Activated CD8-positive, alpha-beta memory T cell treated with anti-CD3 and anti-CD28 coated beads, Interleukin-2, amount 50 U/mL, for 48 hours (primary cell): ENCODE measurements at regions not wholly inside any gene's neighbourhood (a gene's known extent, or its start where the extent isn't known, plus 50 kb on each side); places are given as distances from the start of the nearest gene placed in this dataset.

Source experiments
- DNase-seq: peaks from one replicate; pipeline ENCODE4 v3.0.0-alpha.2; 2020

DNA sequence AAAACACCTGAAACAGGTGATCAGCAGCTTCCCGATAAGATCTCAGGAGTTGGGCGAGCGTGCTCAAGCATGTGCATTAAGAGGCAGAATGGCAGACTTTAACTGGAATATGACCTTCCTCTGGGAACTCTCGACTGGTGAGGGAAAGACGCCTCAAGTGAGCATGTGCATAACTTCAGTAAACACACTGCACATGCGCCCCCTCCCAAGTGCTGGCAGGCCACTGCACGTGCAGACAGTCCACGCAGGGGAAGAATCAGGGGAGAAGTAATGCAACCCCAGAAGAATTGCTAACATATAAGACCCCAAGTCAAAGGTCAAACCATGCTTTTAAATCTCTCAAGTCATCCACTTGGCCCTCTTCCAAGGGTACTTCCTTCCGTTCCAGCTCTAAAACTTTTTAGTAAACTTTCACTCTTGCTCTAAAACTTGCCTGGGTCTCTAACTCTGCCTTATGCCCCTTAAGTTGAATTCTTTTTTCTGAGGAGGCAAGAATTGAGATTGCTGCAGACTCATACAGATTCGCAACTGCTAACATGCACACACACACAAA is 541.0 kb downstream of the TNS3 start:
- no peak for DNase-seq

DNA sequence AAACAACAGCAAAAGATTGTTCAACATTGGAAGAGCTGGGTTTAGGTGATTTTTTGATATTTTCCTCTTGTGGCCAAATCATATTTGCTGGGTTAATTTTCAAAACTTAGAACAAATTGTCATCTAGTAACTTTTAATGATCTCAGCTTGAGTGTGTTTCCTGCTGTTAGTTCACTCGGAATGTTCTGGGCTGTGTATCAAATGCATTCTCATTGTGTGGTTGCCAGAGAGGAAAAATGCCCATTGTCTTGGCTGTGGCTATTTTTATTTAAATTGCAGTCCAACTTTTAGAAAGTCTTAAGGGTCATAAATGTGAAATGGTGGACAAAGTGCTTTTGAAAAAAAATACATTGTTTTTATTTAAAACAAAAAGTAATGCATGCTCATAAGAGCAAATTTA is 542.0 kb downstream of the TNS3 start:
- no peak for DNase-seq

GRCh38 chr7:47039089-47039648 is 542.7 kb downstream of the TNS3 start:
- DNase-seq: no peak

GRCh38 chr7:47038621-47039020 is 543.3 kb downstream of the TNS3 start:
- DNase-seq: no peak

DNA sequence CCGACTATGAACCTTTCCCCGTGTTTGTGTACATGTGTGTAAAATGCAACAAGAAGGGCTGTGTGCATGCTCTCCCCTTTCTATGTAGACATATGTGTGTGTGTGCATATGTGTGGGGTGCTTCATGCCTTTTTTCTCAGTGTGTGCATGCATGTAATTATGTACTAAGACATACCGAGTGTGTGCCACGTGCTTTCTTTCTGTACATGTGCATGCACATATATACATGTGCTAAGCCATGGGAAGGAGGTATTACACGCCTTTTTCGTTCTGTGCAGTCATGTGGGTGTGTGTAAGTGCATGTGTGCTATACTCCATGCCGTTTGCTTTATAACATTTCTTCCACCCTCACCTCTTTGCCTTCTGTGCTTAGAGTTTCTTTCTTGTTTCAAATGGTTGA is 544.3 kb downstream of the TNS3 start:
- DNase-seq: no peak

- no peak for DNase-seq
Observed at GRCh38 chr7:47036909-47037308, 545.0 kb downstream of the TNS3 start.

DNA sequence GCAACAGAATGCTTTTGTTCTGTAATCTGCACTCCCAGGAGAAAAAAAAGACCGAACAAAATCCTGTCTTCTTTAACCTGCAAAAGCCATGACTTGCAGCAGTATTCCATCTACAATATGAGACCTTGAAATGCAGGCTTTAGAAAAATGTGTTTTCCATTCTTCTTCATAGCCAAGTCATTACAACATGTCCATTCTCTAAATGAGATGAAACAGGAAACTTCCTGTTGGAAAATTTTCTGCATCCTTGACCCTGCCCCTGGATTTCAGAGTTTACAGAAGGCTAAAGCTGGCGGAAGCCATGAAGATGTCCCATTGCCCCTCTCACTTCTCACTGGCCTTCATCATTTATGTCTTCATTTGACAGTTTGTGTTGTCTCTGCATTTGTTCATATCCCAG is 546.4 kb downstream of the TNS3 start:
- DNase-seq: no peak

DNA sequence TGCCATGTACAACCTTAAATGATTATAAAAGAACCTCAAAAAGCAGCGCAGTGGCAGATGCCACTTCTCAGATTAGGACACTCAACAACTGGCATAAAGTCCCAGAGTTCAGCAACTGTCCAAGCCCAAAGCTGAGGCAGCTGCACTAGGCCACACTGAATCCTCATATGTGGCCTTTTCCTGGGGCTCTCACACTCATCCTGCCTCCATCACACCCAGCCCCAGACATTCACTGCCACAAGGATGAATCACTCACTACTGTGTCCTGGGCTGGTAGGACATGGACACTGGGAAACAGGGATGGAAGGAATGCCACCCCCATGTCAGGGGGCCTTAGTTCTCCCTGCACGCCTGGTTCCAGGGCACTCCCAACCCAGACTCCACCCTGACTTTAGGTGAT is 547.7 kb downstream of the TNS3 start:
- DNase-seq: no peak

GRCh38 chr7:47032536-47032908 is 549.4 kb downstream of the TNS3 start:
- no peak for DNase-seq

DNA sequence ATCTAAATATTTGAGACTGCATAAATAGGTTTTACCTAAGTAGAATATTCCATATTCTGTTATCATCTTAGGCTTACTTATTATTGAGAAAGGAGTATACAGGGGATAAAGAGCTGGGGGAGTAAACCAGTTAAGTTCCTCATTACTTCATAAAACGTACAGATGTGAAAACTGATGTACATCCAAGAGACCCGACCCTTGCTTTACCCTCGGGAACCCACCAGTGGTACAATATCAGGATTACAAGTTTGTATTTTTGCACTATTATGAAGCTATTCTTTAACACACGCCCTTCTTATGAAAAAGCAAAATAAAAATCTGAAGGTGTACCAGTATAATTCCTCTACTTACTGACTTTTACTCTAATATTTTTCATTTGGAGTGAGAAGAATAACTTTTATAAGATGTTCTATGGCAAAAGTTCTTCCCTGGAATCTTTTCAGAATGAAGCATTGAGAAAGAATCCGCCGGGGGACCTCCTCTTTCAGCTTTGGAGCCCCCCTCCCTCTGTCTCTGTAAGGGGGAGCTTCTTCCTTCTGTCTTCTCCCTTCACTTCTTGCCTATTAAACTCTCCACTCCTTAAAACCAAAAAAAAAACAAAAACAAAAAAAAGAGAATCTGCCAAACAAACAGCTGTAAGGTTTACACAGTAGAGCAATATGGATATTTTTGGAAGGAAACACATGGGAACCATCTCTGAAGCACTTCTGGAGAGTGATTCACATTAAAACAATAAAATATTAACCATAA is 550.0 kb downstream of the TNS3 start:
- DNase-seq: no peak

GRCh38 chr7:47028284-47028683 is 553.6 kb downstream of the TNS3 start:
- DNase-seq: no peak

DNA sequence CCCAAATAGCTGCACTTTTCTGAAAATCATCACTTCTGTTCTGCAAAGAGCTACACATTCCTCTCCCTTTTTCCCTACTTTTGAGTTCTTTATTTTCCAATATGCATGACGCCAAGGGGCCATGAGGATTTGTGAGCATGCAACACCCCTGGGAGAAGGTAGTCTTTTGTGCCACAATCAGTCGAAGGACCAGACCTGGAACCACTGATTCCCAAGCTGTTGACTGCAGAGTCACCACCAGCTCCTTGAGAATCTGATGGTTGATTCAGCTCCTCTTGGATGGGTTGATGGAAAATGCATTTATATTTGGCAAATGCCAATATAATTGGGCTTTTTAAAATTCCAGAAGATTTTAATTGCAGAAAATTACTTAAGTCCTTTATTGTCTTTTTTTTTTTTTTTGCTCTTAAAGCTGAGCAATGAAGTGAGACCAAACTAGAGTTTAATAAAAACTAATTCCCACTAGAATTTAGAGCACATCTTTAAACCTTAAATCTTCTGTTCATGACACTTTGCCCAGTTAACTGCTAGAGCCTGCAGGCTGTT is 554.1 kb downstream of the TNS3 start:
- no peak for DNase-seq

- DNase-seq: no peak
Observed at GRCh38 chr7:47026780-47027361, 555.0 kb downstream of the TNS3 start.

GRCh38 chr7:47024991-47025390 is 556.9 kb downstream of the TNS3 start:
- no peak for DNase-seq

GRCh38 chr7:47008461-47008860 is 573.5 kb downstream of the TNS3 start:
- DNase-seq: no peak

DNA sequence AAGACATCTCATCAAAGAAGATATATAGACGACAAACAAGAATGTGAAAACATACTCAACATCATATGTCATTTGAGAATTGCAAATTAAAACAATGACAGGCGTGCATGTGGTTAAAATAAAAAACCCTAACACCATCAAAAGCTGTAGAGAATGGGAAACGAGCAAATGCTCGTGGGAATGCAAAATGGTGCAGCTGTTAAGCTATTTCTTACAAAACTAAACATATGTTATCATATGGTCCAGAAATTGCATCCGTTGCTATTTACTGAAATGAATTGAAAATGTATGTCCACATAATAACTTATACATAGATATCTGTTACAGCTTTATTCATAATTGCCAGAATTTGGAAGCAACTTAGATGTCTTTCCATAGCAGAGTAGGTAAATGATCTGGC is 574.4 kb downstream of the TNS3 start:
- no peak for DNase-seq

DNA sequence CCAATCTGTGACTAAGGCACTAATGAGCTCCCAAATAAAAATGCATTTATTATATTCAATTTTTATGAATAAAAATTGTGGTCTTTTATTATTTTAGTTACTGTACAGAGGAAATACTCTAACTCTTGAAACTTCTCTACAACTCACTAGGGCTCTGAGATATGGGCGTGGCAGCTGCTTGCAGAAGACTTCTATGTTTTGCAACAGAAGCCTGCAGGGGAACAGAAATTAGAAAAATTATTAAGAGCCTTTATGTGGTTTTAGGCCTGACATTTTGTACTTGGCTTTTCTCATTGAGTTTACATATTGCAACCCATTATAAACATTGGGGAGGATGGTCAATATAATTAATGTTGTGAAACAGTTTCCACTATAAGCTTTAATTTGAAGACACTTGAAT is 581.4 kb downstream of the TNS3 start:
- DNase-seq: no peak

DNA sequence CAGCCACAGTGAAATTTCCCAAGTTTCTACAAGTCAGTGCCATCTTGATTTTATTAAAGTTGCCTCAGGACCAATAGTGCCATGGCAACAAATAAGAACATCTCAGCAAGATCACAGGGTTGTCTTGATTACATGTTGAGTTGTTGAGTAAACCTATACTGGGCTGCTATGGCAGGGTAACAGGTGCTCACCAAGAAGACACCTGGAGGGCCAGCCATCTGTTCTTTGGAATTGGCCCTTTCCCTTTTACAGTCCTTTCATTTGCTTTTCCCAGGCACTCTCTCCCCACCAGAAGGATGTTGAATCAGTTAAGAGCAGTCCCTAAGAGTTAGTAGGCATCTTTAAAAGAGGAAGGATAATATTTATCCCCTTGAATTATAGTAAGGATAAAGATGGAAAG is 582.0 kb downstream of the TNS3 start:
- DNase-seq: no peak

GRCh38 chr7:46996972-46997371 is 584.9 kb downstream of the TNS3 start:
- DNase-seq: no peak

DNA sequence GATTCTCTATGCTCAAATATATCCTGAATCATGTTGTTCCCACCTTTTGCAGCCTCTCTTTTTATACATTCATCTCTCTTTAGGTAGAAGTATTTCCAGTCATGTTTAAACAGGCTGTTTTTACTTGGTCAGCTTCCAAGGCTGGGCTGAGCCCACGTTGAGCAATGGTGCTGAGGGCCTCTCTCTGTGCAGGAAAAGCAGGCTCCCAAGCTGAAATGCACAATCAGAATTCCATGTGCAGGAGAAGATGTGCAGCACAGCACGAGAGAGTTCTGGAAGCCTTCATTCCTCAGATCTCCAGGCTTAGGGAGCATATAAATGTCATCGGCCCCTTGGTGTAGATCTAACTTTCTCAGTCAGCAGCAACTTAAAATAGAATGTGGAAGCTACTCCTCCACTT is 588.5 kb downstream of the TNS3 start:
- no peak for DNase-seq

DNA sequence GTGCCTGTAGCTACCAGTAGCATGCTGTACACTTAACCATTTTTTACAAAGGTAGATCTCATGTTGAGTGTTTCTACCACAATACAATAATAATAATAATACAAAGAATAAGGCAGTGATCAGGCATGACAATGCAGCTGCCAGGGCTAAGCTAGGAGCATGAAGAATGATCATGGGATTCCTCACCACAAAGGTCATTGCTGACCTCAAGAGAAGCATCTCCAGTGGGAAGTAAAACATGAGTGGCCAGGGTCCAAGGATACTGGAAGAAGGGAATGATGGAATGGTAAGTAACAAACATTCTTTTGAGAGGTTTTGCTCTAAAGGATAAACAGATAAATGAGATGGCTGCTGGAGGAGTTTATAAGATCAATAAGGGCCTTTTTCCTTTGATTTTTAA is 591.1 kb downstream of the TNS3 start:
- DNase-seq: no peak

DNA sequence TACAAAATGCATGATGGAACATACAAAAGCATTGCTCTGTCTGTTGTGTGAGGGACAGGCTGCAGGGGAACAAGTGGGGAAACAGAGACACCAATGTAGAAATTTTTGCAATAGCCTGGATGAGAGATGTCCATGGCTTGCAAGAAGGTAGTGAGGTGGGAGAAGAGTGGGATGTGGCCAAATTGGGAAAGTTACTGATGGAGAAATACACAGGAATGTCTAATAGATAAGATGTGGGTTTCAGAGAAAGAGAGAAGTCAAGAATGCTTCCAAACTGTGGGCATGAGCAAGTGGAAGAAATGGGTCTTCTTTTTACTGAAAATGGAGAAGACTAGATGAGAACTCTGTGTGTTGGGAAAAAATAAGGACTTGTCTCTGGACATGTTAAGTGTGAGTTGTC is 592.7 kb downstream of the TNS3 start:
- DNase-seq: no peak

DNA sequence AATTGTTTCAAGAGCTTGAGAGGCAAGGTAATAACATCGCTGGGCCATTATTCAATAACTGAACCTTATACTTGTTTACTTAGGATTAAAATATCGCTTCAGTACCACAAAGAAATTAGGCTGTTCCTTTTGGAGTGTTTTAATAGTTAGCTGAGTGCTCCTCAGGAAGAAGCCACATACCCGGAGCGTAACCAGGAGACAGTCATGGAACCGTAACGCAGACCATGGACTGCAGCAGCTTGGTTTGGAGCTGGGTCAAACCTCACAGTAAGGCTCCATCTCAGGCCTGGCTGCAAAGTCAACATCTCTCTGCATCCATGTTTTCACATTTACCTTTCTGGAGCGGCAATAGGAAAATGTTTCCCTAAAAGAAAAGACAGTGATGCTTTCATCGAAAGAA is 599.0 kb downstream of the TNS3 start:
- no peak for DNase-seq

- no peak for DNase-seq
Observed at GRCh38 chr7:46979439-46979838, 602.5 kb downstream of the TNS3 start.
